ENCODE measurements at regions not wholly inside any gene's neighbourhood (a gene's known extent, or its start where the extent isn't known, plus 50 kb on each side); places are given as distances from the start of the nearest gene placed in this dataset.

GRCh38 chr5:106976363-106976762 lies 694.4 kb downstream of the EFNA5 start:
- TF ChIP-seq EZH2 (IDR thresholded peaks at IDR 0.05; ENCODE audit: borderline replicate concordance, insufficient read depth, low read depth, low read length, poor library complexity, severe bottlenecking), result no peak
- TF ChIP-seq CTCF (IDR thresholded peaks at IDR 0.05), result no peak
